D721Med (cell line): ENCODE measurements at regions not wholly inside any gene's neighbourhood (a gene's known extent, or its start where the extent isn't known, plus 50 kb on each side); places are given as distances from the start of the nearest gene placed in this dataset.

Source experiments
- DNase-seq: peaks from one replicate; pipeline ENCODE4 v3.0.0; 2011; ENCODE audit warnings: low spot score; ENCODE audit not compliant: insufficient read length
- FAIRE-seq: peaks from 2 replicates; lab custom pipeline; 2011; peaks lifted over from hg19 to GRCh38; lab: Jason Lieb, UNC
- TF ChIP-seq, protein P1 (sequence below): IDR thresholded peaks from 2 replicates; pipeline ENCODE4 v1.5.1; 2012; ENCODE audit warnings: mild to moderate bottlenecking, control low read depth; ENCODE audit not compliant: insufficient read depth; ENCODE audit errors: missing control alignments

DNA sequence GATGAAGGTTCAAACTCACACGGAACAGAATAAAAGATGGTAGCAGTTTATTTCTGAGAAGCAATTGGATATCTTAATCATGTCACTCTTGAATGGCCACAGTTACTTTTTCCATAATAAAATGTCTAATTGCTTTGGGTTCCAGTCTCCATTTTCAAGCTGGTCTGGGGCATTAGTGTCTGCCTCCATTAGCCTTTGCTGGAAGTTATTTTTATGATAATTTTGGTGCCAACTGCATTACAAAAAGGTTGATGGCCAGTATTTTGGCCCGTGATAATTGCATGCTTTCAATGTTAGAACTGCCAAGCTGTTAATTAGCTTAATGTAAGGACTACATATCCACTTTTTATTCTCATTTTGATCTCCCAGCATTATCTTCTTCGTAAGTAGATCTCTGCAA is 165.9 kb downstream of the SMC2 start:
- DNase-seq (no peak), FAIRE-seq (no peak)
- TF ChIP-seq, protein P1, sequence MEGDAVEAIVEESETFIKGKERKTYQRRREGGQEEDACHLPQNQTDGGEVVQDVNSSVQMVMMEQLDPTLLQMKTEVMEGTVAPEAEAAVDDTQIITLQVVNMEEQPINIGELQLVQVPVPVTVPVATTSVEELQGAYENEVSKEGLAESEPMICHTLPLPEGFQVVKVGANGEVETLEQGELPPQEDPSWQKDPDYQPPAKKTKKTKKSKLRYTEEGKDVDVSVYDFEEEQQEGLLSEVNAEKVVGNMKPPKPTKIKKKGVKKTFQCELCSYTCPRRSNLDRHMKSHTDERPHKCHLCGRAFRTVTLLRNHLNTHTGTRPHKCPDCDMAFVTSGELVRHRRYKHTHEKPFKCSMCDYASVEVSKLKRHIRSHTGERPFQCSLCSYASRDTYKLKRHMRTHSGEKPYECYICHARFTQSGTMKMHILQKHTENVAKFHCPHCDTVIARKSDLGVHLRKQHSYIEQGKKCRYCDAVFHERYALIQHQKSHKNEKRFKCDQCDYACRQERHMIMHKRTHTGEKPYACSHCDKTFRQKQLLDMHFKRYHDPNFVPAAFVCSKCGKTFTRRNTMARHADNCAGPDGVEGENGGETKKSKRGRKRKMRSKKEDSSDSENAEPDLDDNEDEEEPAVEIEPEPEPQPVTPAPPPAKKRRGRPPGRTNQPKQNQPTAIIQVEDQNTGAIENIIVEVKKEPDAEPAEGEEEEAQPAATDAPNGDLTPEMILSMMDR = no peak

DNA sequence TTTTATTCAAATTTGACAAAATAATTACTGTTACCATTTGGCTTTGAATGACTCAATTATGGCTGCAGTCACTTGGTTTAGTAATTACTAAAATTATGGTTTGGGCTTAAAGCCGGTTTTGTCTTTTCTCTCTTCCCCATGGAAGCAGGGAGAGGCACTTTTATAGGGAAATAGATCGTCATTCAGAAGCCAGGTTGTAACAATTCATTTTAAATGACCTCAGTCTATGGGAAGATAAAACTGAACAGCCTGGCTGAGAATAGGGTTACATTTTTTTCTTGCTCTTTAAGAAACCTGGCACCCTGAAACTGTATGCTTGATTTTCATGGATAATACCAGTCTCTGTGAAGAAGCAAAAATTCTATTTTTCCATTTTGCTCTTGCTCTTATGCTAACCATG is 169.8 kb downstream of the SMC2 start:
- TF ChIP-seq, protein P1 = no peak
- DNase-seq (no peak), FAIRE-seq (no peak)

GRCh38 chr9:104264431-104264830 is 170.3 kb downstream of the SMC2 start:
- TF ChIP-seq, protein P1 = no peak
- FAIRE-seq = no peak
- no peak for DNase-seq

GRCh38 chr9:104269374-104269773 is 175.3 kb downstream of the SMC2 start:
- TF ChIP-seq, protein P1 = no peak
- FAIRE-seq = no peak
- DNase-seq = no peak

- TF ChIP-seq, protein P1 = no peak
- no peak for DNase-seq
- no peak for FAIRE-seq
Measured at GRCh38 chr9:104269996-104270963, 176.2 kb downstream of the SMC2 start.

- FAIRE-seq (no peak), DNase-seq (no peak)
- TF ChIP-seq, protein P1 = no peak
Measured at GRCh38 chr9:104276709-104277245, 182.7 kb downstream of the SMC2 start.
